Trophoblast cell (in vitro differentiated cells and primary cell): ENCODE measurements at regions not wholly inside any gene's neighbourhood (a gene's known extent, or its start where the extent isn't known, plus 50 kb on each side); places are given as distances from the start of the nearest gene placed in this dataset.

Experiments
- DNase-seq, 2 donors: peaks; one replicate each; pipeline ENCODE4 v3.0.0-alpha.2; 2016
- H2AFZ ChIP-seq: 2 replicates; pipeline ENCODE4 v1.6.1; 2013; ENCODE audit warnings: low read length, moderate library complexity, mild to moderate bottlenecking; ENCODE audit not compliant: insufficient read depth, poor library complexity
- H2AK5ac ChIP-seq: 2 replicates; pipeline ENCODE4 v1.6.1; 2013; ENCODE audit warnings: mild to moderate bottlenecking, low read length
- H2BK120ac ChIP-seq: 2 replicates; pipeline ENCODE4 v1.6.1; 2013; ENCODE audit warnings: low read length, mild to moderate bottlenecking, moderate library complexity; ENCODE audit not compliant: insufficient read depth, poor library complexity
- H2BK12ac ChIP-seq: 2 replicates; pipeline ENCODE4 v1.6.1; 2013; ENCODE audit warnings: mild to moderate bottlenecking, low read length, moderate library complexity
- H2BK5ac ChIP-seq: 2 replicates; pipeline ENCODE4 v1.6.1; 2013; ENCODE audit warnings: low read length, low read depth, moderate library complexity, mild to moderate bottlenecking; ENCODE audit not compliant: poor library complexity
- H3K14ac ChIP-seq: 2 replicates; pipeline ENCODE4 v1.6.1; 2013; ENCODE audit warnings: mild to moderate bottlenecking, low read length
- H3K18ac ChIP-seq: 2 replicates; pipeline ENCODE4 v1.6.1; 2013; ENCODE audit warnings: mild to moderate bottlenecking, low read length
- H3K23ac ChIP-seq: 2 replicates; pipeline ENCODE4 v1.6.1; 2013; ENCODE audit warnings: low read length
- H3K27ac ChIP-seq: 2 replicates; pipeline ENCODE4 v1.5.1; 2013; ENCODE audit warnings: low read depth, mild to moderate bottlenecking, inconsistent platforms, low read length, moderate library complexity
- H3K27me3 ChIP-seq: 2 replicates; pipeline ENCODE4 v1.6.1; 2013; ENCODE audit warnings: inconsistent platforms, mild to moderate bottlenecking, low read length, moderate library complexity; ENCODE audit not compliant: insufficient read depth
- H3K36me3 ChIP-seq, 2 experiments: 1 replicate in 1 of 2; 2 replicates in 1 of 2; pipeline ENCODE4 v1.6.1; 2013; ENCODE audit warnings: low read length in 2 of 2, mild to moderate bottlenecking in 2 of 2, moderate library complexity in 1 of 2; ENCODE audit not compliant: insufficient read depth in 2 of 2, control insufficient read depth in 1 of 2
- H3K4ac ChIP-seq: 2 replicates; pipeline ENCODE4 v1.6.1; 2013; ENCODE audit warnings: low read depth, mild to moderate bottlenecking, low read length, moderate library complexity
- H3K4me1 ChIP-seq, 2 experiments: 1 replicate in 1 of 2; 2 replicates in 1 of 2; pipeline ENCODE4 v1.6.1; 2013; ENCODE audit warnings: low read length in 2 of 2, mild to moderate bottlenecking in 2 of 2, moderate library complexity in 1 of 2; ENCODE audit not compliant: insufficient read depth in 2 of 2, control insufficient read depth in 1 of 2
- H3K4me2 ChIP-seq: 2 replicates; pipeline ENCODE4 v1.6.1; 2013; ENCODE audit warnings: inconsistent platforms, mild to moderate bottlenecking, low read length, moderate library complexity
- H3K4me3 ChIP-seq: 2 replicates; pipeline ENCODE4 v1.5.1; 2013; ENCODE audit warnings: mild to moderate bottlenecking, low read depth, low read length, inconsistent platforms
- H3K79me1 ChIP-seq: one replicate; pipeline ENCODE4 v1.6.1; 2013; ENCODE audit warnings: low read length
- H3K79me2 ChIP-seq: 2 replicates; pipeline ENCODE4 v1.6.1; 2013; ENCODE audit warnings: low read length, mild to moderate bottlenecking; ENCODE audit not compliant: control insufficient read depth, insufficient read depth, poor library complexity
- H3K9ac ChIP-seq: 2 replicates; pipeline ENCODE4 v1.6.1; 2013; ENCODE audit warnings: mild to moderate bottlenecking, low read length
- H3K9me3 ChIP-seq: 2 replicates; pipeline ENCODE4 v1.6.1; 2013; ENCODE audit warnings: low read depth, mild to moderate bottlenecking, control low read depth, inconsistent platforms, low read length; ENCODE audit not compliant: insufficient read depth
- H4K12ac ChIP-seq: 2 replicates; pipeline ENCODE4 v1.6.1; 2013; ENCODE audit warnings: low read depth, mild to moderate bottlenecking, low read length, moderate library complexity
- H4K8ac ChIP-seq: 2 replicates; pipeline ENCODE4 v1.6.1; 2013; ENCODE audit warnings: low read depth, mild to moderate bottlenecking, low read length, moderate library complexity
- H4K91ac ChIP-seq: one replicate; pipeline ENCODE4 v1.6.1; 2013; ENCODE audit warnings: low read depth, mild to moderate bottlenecking, low read length, moderate library complexity
- WGBS: extraction: QIAGEN DNeasy Blood & Tissue Kit; methylation state at CpG from one replicate; pipeline ENCODE4 v1.1.7; 2013; ENCODE audit warnings: missing lambda C conversion rate; ENCODE audit not compliant: insufficient read length, insufficient coverage; ENCODE audit errors: extremely low coverage; 5-methylcytosine and 5-hydroxymethylcytosine counted together

DNA sequence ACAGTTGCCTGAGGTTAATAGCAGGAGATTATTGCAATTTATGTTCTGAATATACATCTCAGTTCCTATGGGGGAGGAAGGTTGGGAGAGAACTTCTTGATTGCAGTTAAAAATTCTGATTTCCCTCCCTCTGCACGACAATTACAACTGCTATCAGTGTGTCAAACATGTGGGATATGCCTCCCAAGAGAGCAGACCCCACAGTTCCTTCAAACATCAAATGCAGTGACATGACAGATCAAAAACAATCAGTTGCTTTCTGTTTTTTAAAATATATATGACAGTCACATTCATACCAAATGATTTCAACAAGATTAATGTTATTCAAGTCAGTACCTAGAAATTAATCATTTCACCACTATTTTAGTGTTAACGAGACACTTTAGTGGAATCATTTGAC, 639.0 kb downstream of the EDEM1 start:
- no peaks in the 10 kb centered on the region for H3K36me3 ChIP-seq
- WGBS = no CpG with 5 or more reads among the region's 2 CpGs
- H4K8ac ChIP-seq = no peak overlapping the region

DNA sequence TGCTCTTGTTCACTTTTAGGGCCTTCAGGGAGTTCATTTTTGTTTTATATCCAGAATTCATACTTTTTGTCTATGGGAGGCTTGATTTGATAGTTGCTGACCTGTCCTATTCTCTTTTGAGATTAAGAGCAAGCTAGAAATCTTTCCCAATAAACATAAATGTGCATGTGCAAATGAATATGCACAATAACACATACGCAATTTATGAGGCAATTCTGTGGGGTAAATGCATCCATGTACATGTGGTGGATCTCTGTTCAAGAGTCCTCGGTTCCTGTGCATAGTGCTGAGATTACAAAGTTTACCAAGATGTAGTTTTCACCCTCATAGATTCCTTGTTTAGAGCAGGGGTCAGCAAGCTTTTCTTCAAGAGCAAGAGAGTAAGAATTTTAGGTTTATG, 640.7 kb downstream of the EDEM1 start:
- Histone ChIP-seq H2BK12ac (no peak overlapping the region), H4K8ac (no peak overlapping the region), H3K27me3 (no peaks in the 10 kb centered on the region), H3K18ac (no peak overlapping the region), H2AFZ (no peak overlapping the region), H3K4me3 (no peak overlapping the region), H3K14ac (no peak overlapping the region), H3K79me1 (no peaks in the 10 kb centered on the region), H3K23ac (no peak overlapping the region), H2BK120ac (no peak overlapping the region), H3K36me3 (no peaks in the 10 kb centered on the region), H3K9ac (no peak overlapping the region), H3K79me2 (no peaks in the 10 kb centered on the region), H2AK5ac (no peak overlapping the region), H4K12ac (no peak overlapping the region), H3K9me3 (no peaks in the 10 kb centered on the region), H3K27ac (no peak overlapping the region), H3K4me1 (no peaks in the 10 kb centered on the region), H4K91ac (no peak overlapping the region), H3K4me2 (no peak overlapping the region), H3K4ac (no peak overlapping the region), H2BK5ac (no peak overlapping the region)
- WGBS = no CpG with 5 or more reads among the region's 2 CpGs
- DNase-seq = no peak

More for the DNA sequence above, 639.0 kb downstream of the EDEM1 start:
- H3K79me1 ChIP-seq = no peaks in the 10 kb centered on the region
- H4K12ac ChIP-seq = no peak overlapping the region
- H2AFZ ChIP-seq = no peak overlapping the region
- no peaks in the 10 kb centered on the region for H3K27me3 ChIP-seq
- no peak overlapping the region for H3K9ac ChIP-seq
- H3K14ac ChIP-seq = no peak overlapping the region
- H2BK5ac ChIP-seq = no peak overlapping the region
- H3K4me2 ChIP-seq = no peak overlapping the region
- H3K79me2 ChIP-seq = no peaks in the 10 kb centered on the region
- H4K91ac ChIP-seq = no peak overlapping the region
- H3K18ac ChIP-seq = no peak overlapping the region
- H3K23ac ChIP-seq = no peak overlapping the region
- no peak overlapping the region for H2BK12ac ChIP-seq
- H3K27ac ChIP-seq = no peak overlapping the region
- H2AK5ac ChIP-seq = no peak overlapping the region
- no peak overlapping the region for H3K4me3 ChIP-seq
- no peak for DNase-seq
- H3K4me1 ChIP-seq = no peaks in the 10 kb centered on the region
- H3K9me3 ChIP-seq = no peaks in the 10 kb centered on the region
- H3K4ac ChIP-seq = no peak overlapping the region
- H2BK120ac ChIP-seq = no peak overlapping the region

DNA sequence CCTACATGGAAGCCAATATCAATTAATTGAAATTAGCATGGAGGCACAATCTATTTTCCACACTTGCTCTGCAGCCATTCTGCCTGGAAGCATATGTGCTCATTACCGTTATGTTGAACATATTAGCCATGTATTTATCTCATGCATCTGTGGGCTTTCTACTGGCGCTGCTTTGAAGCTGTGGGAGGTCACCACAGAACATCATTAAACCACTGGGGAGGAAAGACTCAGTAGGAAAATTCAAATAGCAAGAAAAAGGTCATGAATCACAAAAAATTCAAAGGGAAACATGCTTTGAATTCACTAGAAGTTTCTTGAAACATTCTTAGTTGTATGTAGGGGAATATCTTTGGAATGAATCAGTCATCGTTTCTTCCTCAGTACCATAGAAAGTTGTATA, 652.5 kb downstream of the EDEM1 start:
- no peak overlapping the region for H2AFZ ChIP-seq
- H3K18ac ChIP-seq = no peak overlapping the region
- no peak overlapping the region for H2BK5ac ChIP-seq
- WGBS = no CpG with 5 or more reads among the region's 3 CpGs
- H3K79me2 ChIP-seq = no peaks in the 10 kb centered on the region
- no peak overlapping the region for H4K8ac ChIP-seq
- H3K27me3 ChIP-seq = no peaks in the 10 kb centered on the region
- H3K79me1 ChIP-seq = no peaks in the 10 kb centered on the region
- no peak overlapping the region for H3K4me3 ChIP-seq
- H2BK12ac ChIP-seq = no peak overlapping the region
- H3K27ac ChIP-seq = no peak overlapping the region
- no peaks in the 10 kb centered on the region for H3K4me1 ChIP-seq
- H4K12ac ChIP-seq = no peak overlapping the region
- no peak overlapping the region for H3K23ac ChIP-seq
- H3K36me3 ChIP-seq = no peaks in the 10 kb centered on the region
- H2BK120ac ChIP-seq = no peak overlapping the region
- H3K9me3 ChIP-seq = no peaks in the 10 kb centered on the region
- H4K91ac ChIP-seq = no peak overlapping the region
- no peak overlapping the region for H3K4me2 ChIP-seq
- H3K4ac ChIP-seq = no peak overlapping the region
- no peak overlapping the region for H2AK5ac ChIP-seq
- no peak overlapping the region for H3K14ac ChIP-seq
- DNase-seq = peak; percentile 40 to 85
- no peak overlapping the region for H3K9ac ChIP-seq

DNA sequence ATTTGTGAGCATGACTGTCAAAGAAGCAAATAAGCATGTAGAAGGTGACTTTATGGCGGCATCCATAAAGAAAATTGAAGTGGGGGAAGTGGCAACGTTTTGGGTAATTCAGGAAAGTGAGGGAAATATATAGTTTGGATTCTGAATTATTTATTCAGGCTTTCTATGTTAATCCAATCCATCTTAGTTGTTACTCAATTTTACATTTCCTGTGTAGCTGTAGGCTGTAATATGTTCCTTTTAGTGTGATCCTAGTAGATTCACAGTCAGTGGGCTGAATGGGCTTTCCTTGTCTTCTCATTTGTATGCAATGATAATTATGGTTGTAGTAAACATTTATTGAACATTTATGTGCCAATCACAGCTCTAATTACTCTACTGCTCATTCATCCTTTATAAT, 654.1 kb downstream of the EDEM1 start:
- Histone ChIP-seq H2AFZ (no peak overlapping the region), H3K4me3 (no peak overlapping the region), H3K9me3 (no peaks in the 10 kb centered on the region), H3K4ac (no peak overlapping the region), H3K14ac (no peak overlapping the region), H3K4me2 (no peak overlapping the region), H3K79me1 (no peaks in the 10 kb centered on the region), H4K8ac (no peak overlapping the region), H3K18ac (no peak overlapping the region), H4K12ac (no peak overlapping the region), H3K23ac (no peak overlapping the region), H3K27me3 (no peaks in the 10 kb centered on the region), H3K9ac (no peak overlapping the region), H2BK12ac (no peak overlapping the region), H2BK5ac (no peak overlapping the region), H3K36me3 (no peaks in the 10 kb centered on the region), H2AK5ac (no peak overlapping the region), H3K4me1 (no peaks in the 10 kb centered on the region), H2BK120ac (no peak overlapping the region), H4K91ac (no peak overlapping the region), H3K79me2 (no peaks in the 10 kb centered on the region), H3K27ac (no peak overlapping the region)
- DNase-seq = no peak
- WGBS = no CpG with 5 or more reads among the region's 2 CpGs
